ENCODE measurements at regions not wholly inside any gene's neighbourhood (a gene's known extent, or its start where the extent isn't known, plus 50 kb on each side); places are given as distances from the start of the nearest gene placed in this dataset.
A peak's percentile ranks its signal among the peaks of the same experiment; 100 is the strongest.
"Not testable (repeated sequence)": the region's sequence is repeated elsewhere in the genome, so short reads cannot be mapped to it uniquely, and the experiment has no call there.

- intact Hi-C loops (cut with micrococcal nuclease); CTCF ChIA-PET; H3K79me2 ChIP-seq (ENCODE audit: control insufficient read depth, insufficient read depth, low read length); dilution Hi-C loops (cut with MboI; ENCODE audit: extremely low pct_ligation_motif_present, low sequenced_read_pairs); H3K36me3 ChIP-seq (ENCODE audit: control insufficient read depth in 2 of 2, extremely low read depth in 1 of 2, insufficient read depth in 2 of 2, low read length in 2 of 2); H2AFZ ChIP-seq (ENCODE audit: low read depth, low read length); H3K27me3 ChIP-seq (ENCODE audit: control insufficient read depth in 2 of 2, insufficient read depth in 2 of 2, low read length in 2 of 2); H3K27ac ChIP-seq (ENCODE audit: insufficient read depth, low read depth, low read length); H3K9me3 ChIP-seq (replicated peaks; ENCODE audit: control insufficient read depth, insufficient read depth, low read length); H3K9ac ChIP-seq (replicated peaks; ENCODE audit: extremely low read depth, insufficient read depth, low read length); H3K9me1 ChIP-seq (replicated peaks; ENCODE audit: control insufficient read depth, extremely low read depth, insufficient read depth, low read length); H3K4me3 ChIP-seq (replicated peaks in 1 of 3; ENCODE audit: insufficient read depth in 1 of 3, low read depth in 1 of 3, low read length in 3 of 3); H3K4me2 ChIP-seq (ENCODE audit: insufficient read depth, low read length); FAIRE-seq; H4K20me1 ChIP-seq (replicated peaks; ENCODE audit: control insufficient read depth, extremely low read depth, insufficient read depth, low read length); BruUV-seq (replicated peaks); POLR2A ChIA-PET: not testable (repeated sequence)
- DNase-seq (ENCODE audit: low read depth, low spot score), result peak; percentile 1
- H3K4me1 ChIP-seq (ENCODE audit: control insufficient read depth, extremely low read depth, insufficient read depth, low read length), result peaks cover 11% of the 10 kb centered on the region
Measured at GRCh38 chr2:87595017-87595416, 152.9 kb upstream of the PLGLB2 start.

- H4K20me1 ChIP-seq (replicated peaks; ENCODE audit: control insufficient read depth, extremely low read depth, insufficient read depth, low read length); intact Hi-C loops (cut with micrococcal nuclease); FAIRE-seq; H3K27me3 ChIP-seq (ENCODE audit: control insufficient read depth in 2 of 2, insufficient read depth in 2 of 2, low read length in 2 of 2); H3K9ac ChIP-seq (replicated peaks; ENCODE audit: extremely low read depth, insufficient read depth, low read length); H3K9me1 ChIP-seq (replicated peaks; ENCODE audit: control insufficient read depth, extremely low read depth, insufficient read depth, low read length); H3K4me3 ChIP-seq (replicated peaks in 1 of 3; ENCODE audit: insufficient read depth in 1 of 3, low read depth in 1 of 3, low read length in 3 of 3); H3K4me1 ChIP-seq (ENCODE audit: control insufficient read depth, extremely low read depth, insufficient read depth, low read length); DNase-seq (ENCODE audit: low read depth, low spot score); H2AFZ ChIP-seq (ENCODE audit: low read depth, low read length); H3K4me2 ChIP-seq (ENCODE audit: insufficient read depth, low read length); H3K9me3 ChIP-seq (replicated peaks; ENCODE audit: control insufficient read depth, insufficient read depth, low read length); H3K27ac ChIP-seq (ENCODE audit: insufficient read depth, low read depth, low read length); BruUV-seq (replicated peaks); H3K79me2 ChIP-seq (ENCODE audit: control insufficient read depth, insufficient read depth, low read length); dilution Hi-C loops (cut with MboI; ENCODE audit: extremely low pct_ligation_motif_present, low sequenced_read_pairs); CTCF ChIA-PET; H3K36me3 ChIP-seq (ENCODE audit: control insufficient read depth in 2 of 2, extremely low read depth in 1 of 2, insufficient read depth in 2 of 2, low read length in 2 of 2); POLR2A ChIA-PET: not testable (repeated sequence)
Measured at GRCh38 chr2:87600961-87601360, 146.9 kb upstream of the PLGLB2 start.

- H3K4me1 ChIP-seq (ENCODE audit: control insufficient read depth, extremely low read depth, insufficient read depth, low read length); H3K79me2 ChIP-seq (ENCODE audit: control insufficient read depth, insufficient read depth, low read length); H3K9ac ChIP-seq (replicated peaks; ENCODE audit: extremely low read depth, insufficient read depth, low read length); H3K9me1 ChIP-seq (replicated peaks; ENCODE audit: control insufficient read depth, extremely low read depth, insufficient read depth, low read length); POLR2A ChIA-PET; DNase-seq (ENCODE audit: low read depth, low spot score); H3K9me3 ChIP-seq (replicated peaks; ENCODE audit: control insufficient read depth, insufficient read depth, low read length); H3K4me3 ChIP-seq (replicated peaks in 1 of 3; ENCODE audit: insufficient read depth in 1 of 3, low read depth in 1 of 3, low read length in 3 of 3); H3K27me3 ChIP-seq (ENCODE audit: control insufficient read depth in 2 of 2, insufficient read depth in 2 of 2, low read length in 2 of 2); H3K27ac ChIP-seq (ENCODE audit: insufficient read depth, low read depth, low read length); BruUV-seq (replicated peaks); FAIRE-seq; CTCF ChIA-PET; H2AFZ ChIP-seq (ENCODE audit: low read depth, low read length); H3K4me2 ChIP-seq (ENCODE audit: insufficient read depth, low read length); H4K20me1 ChIP-seq (replicated peaks; ENCODE audit: control insufficient read depth, extremely low read depth, insufficient read depth, low read length); intact Hi-C loops (cut with micrococcal nuclease); H3K36me3 ChIP-seq (ENCODE audit: control insufficient read depth in 2 of 2, extremely low read depth in 1 of 2, insufficient read depth in 2 of 2, low read length in 2 of 2); dilution Hi-C loops (cut with MboI; ENCODE audit: extremely low pct_ligation_motif_present, low sequenced_read_pairs): not testable (repeated sequence)
Measured at GRCh38 chr2:87602118-87602517, 145.8 kb upstream of the PLGLB2 start.

GRCh38 chr2:87602728-87603127 is 145.2 kb upstream of the PLGLB2 start:
- intact Hi-C loops (cut with micrococcal nuclease); H3K9ac ChIP-seq (replicated peaks; ENCODE audit: extremely low read depth, insufficient read depth, low read length); H3K9me3 ChIP-seq (replicated peaks; ENCODE audit: control insufficient read depth, insufficient read depth, low read length); H3K4me2 ChIP-seq (ENCODE audit: insufficient read depth, low read length); H3K36me3 ChIP-seq (ENCODE audit: control insufficient read depth in 2 of 2, extremely low read depth in 1 of 2, insufficient read depth in 2 of 2, low read length in 2 of 2); BruUV-seq (replicated peaks); H2AFZ ChIP-seq (ENCODE audit: low read depth, low read length); H3K27ac ChIP-seq (ENCODE audit: insufficient read depth, low read depth, low read length); POLR2A ChIA-PET; H3K79me2 ChIP-seq (ENCODE audit: control insufficient read depth, insufficient read depth, low read length); H3K9me1 ChIP-seq (replicated peaks; ENCODE audit: control insufficient read depth, extremely low read depth, insufficient read depth, low read length); CTCF ChIA-PET; H3K4me1 ChIP-seq (ENCODE audit: control insufficient read depth, extremely low read depth, insufficient read depth, low read length); DNase-seq (ENCODE audit: low read depth, low spot score); H3K27me3 ChIP-seq (ENCODE audit: control insufficient read depth in 2 of 2, insufficient read depth in 2 of 2, low read length in 2 of 2); H3K4me3 ChIP-seq (replicated peaks in 1 of 3; ENCODE audit: insufficient read depth in 1 of 3, low read depth in 1 of 3, low read length in 3 of 3); dilution Hi-C loops (cut with MboI; ENCODE audit: extremely low pct_ligation_motif_present, low sequenced_read_pairs); H4K20me1 ChIP-seq (replicated peaks; ENCODE audit: control insufficient read depth, extremely low read depth, insufficient read depth, low read length): not testable (repeated sequence)
- peak; percentile 90 for FAIRE-seq
